Stimulated activated CD8-positive, alpha-beta memory T cell treated with anti-CD3 and anti-CD28 coated beads, Interleukin-2, amount 100 ng/mL, for 48 hours (primary cell): ENCODE measurements at regions not wholly inside any gene's neighbourhood (a gene's known extent, or its start where the extent isn't known, plus 50 kb on each side); places are given as distances from the start of the nearest gene placed in this dataset.
"Not testable (repeated sequence)": the region's sequence is repeated elsewhere in the genome, so short reads cannot be mapped to it uniquely, and the experiment has no call there.

ENCODE experiments used
- DNase-seq, 2 donors: peaks; one replicate each; pipeline ENCODE4 v3.0.0-alpha.2; 2020; ENCODE audit warnings: low read depth in 2 of 2

DNA sequence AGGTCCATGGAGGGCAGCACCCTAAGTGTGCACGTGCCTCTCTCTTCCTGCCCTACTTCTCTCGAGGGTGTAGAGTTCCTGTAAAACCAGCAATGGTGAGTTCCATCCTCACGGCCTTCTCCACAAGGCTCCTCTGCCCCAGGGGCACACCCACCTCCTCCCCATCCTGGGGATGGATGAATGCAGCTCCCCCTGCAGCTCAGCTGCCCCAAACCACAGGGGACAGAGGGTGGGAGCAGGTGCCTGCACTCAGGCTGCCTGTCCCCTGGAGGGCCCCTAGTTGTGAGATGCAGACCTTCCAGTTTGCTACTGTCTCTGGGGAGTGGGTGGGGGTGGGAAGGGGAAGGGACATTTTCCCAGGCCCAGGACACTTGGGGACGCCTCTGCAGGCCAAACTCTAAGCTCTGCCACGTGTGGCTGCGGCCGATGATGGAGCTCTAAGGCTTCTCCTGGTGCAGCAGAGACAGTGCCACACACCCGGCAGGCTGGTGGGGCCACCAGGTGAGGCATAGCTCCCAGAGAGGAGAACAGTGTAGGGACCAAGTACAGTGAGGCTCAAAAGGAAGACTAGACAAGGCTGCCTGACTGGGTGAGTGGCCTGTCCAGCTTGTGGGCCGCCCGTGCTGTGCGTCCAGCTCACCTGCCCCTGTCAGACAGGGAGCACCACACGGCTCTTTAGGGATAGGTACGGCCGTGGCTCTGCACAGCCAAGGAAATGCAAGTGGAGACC lies 540.9 kb downstream of the TBC1D22A start:
- no peak for DNase-seq

DNA sequence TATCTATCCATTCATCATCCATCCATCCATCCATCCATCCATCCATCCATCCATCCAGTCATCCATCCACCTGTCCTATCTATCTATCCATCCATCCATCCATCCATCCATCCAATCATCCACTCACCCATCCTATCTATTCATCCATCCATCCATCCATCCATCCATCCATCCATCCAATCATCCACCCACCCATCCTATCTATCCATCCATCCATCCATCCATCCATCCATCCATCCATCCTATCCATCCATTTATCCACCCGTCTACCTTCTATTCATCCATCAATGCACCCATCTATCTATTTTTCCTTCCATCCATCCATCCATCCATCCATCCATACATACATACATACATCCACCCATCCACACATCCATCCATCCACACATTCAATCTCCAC lies 540.1 kb downstream of the TBC1D22A start:
- not testable (repeated sequence) for DNase-seq

DNA sequence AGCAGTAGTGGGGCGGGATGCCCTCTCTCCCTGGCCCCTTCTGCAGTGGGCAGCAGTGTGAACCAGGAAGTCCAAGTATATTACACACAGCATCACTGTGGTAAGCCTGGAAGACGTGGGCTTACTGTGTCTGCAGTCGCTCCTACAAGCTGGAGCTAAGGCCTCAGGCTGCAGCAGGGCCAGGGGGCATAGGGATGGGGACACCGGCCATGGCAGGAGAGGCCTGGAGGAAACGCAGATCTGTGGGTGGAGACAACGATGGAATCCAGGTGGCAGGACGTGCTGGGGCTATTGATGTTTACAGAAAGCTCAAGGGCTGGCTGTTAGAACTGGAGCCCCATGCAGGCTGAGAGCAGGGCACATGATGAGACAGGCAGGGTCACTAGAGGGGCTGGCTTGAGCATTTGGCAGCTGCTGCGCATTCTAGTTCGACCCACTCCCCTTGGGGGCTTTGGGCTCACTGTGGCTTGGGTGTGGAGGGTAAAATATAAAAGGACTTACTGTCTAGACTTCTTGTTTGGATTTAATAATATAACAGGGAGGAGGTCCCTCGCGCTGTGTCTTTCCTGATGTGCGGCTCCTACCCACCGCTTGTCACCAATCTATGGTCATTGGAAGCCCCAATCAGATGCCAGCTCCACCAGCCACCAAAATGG lies 539.5 kb downstream of the TBC1D22A start:
- DNase-seq, result no peak

DNA sequence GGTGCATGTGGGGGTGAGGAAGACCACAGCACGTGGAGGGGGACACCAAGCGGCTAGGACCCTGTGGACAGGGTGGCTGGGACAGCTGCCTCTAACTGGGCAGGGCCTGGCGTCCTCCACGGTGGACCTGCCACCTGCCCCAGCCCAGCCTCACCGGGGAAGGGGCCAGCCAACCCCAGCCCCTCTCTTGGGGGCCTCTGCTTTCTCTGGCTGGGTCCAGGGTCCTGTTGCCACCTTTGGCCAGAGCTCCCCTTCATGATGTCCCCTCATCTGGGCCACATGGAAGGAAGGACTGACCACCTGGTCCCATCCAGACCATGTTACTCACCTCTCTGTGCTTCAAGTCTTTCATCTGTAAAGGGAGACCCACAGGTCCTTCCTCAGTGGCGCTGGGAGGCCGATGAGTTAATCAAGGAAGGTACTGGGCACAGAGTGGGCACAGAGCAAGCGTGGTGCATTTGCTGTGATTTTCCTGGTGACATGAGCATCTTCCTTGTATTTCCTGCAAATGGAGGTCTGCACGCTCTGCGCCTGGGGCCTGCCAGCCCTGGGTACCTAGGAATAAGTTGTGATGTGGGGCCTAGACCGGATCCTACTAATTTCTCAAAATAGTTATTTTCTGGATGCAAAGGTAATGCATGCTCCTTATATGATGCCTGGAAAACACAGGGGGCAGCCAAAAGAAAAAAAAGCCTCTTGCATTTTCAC lies 538.4 kb downstream of the TBC1D22A start:
- DNase-seq, result no peak

DNA sequence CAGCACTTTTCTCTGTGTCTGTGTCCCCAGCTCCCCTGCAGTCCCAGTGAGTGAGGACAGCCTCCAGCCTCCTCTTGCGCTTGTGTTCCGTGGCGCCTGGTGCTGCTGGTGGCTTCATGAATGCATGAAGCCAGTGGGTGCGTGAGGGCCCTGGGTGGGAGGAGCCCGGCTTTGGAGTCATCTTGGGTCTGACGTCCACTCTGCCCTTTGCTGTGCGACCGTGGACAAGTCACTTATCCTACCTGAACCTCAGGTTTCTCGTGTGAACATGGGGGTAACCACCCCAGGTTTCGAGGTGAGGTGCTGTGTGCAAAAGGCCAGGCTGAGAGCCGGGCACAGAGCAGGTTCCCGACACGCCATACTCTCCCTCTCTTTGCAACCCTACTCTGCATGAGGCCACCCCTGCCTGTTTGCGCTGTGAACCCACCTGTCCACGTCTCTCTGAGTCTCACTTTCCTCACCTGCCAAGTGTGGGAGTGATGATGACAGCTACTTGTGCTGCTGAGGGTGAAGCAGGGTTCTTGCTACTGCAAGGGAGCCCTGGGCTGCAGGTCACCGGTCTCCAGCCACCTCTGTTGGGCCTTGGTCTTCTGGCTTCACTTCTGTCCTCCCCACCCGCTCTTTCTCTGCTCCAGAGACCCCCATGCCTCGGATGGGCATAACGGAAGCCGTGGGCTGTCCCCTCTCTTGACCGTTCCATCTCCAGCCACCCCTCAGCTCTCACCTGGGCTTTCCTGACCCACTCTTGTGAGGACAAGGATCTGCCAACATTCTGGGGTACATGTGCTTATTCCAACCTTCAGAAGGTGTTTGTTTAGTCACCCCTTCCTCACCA lies 537.6 kb downstream of the TBC1D22A start:
- no peak for DNase-seq

- DNase-seq, result no peak
Measured at GRCh38 chr22:47299211-47299862, 536.9 kb downstream of the TBC1D22A start.

DNA sequence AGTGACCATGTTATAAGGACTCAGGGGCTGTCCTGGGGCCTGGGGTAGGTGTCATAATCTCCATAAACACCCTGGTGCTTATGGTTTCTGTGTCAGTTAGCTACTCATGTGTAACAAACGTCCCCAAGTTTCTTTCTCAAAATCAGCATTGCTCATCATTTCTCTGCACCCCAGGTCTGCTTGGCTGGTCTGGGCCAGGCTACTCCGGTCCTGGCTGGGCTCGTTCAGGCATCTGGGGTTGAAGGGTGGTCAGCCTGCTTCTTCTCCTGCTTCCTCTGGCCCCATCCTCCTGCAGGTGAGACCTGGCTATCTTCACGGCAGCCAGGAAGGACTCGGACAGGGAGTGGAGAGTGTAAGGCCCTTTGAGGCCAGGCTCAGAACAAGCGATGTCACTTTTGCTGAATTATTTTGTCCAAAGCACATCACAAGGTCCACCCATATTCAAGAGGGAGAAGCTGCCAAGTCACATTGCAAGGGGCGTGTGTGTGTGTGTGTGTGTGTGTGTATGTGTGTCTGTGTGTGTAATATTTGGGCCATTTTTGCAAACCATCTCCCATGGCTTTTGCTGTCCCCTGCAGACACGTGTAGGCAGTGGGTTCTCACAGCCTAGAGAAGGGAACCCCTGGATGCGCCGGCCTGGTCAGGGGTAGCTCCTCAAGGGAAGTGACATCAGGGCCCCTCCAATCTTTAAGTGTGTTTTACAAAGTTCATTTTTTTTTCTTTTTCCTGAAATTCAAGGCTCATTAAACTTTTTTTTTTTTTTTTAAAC lies 535.8 kb downstream of the TBC1D22A start:
- no peak for DNase-seq

DNA sequence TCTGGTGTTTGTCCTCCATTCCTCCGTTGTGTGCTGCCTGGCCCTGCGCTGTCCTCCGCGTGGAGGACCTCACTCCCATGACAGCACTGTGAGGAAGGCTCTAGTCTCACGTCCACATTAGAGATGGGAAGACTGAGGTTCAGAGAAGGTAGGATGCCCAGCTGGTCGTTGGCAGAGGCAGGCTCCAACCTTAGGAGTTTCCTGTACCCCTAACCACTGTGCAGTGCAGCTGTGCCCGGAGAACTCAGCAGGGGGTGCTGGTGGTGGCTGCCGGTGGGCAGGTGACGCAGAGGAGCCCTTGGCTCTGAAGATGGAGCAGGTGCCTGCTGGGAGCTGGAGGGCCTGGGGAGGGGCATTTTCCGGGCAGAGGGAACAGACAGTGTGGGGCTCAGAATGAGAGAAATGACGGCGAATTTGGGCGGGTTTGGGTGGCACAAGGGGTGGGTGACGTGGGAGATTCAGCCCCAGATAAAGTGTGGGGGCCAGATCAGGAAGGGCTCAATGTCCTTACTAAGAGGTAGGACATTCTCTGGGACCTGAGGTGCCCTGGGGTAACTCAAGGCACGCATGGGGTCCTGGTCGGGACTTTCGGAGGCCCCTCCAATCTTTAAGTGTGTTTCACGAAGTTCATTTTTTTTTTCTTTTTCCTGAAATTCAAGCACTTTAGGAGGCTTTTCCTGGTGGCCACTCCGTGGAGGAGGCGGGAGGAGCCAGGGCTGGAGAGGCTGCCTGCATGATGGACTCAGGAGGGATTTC lies 535.0 kb downstream of the TBC1D22A start:
- DNase-seq, result no peak

- no peak for DNase-seq
Measured at GRCh38 chr22:47296405-47297260, 534.2 kb downstream of the TBC1D22A start.

- no peak for DNase-seq
Measured at GRCh38 chr22:47295982-47296381, 533.5 kb downstream of the TBC1D22A start.

GRCh38 chr22:47295226-47295901 lies 532.9 kb downstream of the TBC1D22A start:
- DNase-seq, result no peak

DNA sequence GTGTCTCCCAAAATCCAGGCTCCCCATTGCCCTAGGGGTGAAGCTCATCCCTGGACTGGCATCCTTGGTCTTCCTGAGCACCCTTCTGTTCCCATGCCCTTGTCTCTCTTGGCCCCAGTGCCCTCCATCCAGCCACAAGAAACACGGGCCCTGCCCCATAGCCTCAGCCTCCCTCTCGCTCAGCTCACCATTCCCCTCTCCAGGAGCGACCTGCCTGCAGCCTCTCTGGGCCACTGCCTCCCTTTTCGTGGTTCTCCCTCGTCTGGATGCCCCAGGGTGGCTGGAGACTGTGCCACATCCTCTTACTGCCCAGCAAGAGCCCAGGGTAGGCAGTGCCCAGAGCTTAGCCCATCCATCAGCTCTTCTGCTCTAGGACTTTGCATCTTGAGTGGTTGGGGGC lies 532.1 kb downstream of the TBC1D22A start:
- no peak for DNase-seq

- DNase-seq, result no peak
Measured at GRCh38 chr22:47294222-47294532, 531.7 kb downstream of the TBC1D22A start.

GRCh38 chr22:47293368-47294221 lies 531.1 kb downstream of the TBC1D22A start:
- DNase-seq, result no peak

- no peak for DNase-seq
Measured at GRCh38 chr22:47292546-47293320, 530.3 kb downstream of the TBC1D22A start.

- DNase-seq, result no peak
Measured at GRCh38 chr22:47291565-47292495, 529.4 kb downstream of the TBC1D22A start.
